ENCODE measurements at regions not wholly inside any gene's neighbourhood (a gene's known extent, or its start where the extent isn't known, plus 50 kb on each side); places are given as distances from the start of the nearest gene placed in this dataset.

GRCh38 chr6:81988446-81988845 lies 236.0 kb upstream of the TENT5A start:
- Mint-ChIP-seq H3K27me3 (ENCODE audit: low read depth) (no peaks in the 10 kb centered on the region), H3K9me3 (peaks cover 12% of the 10 kb centered on the region), H3K4me1 (peaks cover 3% of the 10 kb centered on the region), H3K36me3 (no peaks in the 10 kb centered on the region), H3K4me3 (no peak overlapping the region), H3K27ac (no peak overlapping the region)
- TF ChIP-seq CTCF (IDR thresholded peaks at IDR 0.05; ENCODE audit: unreplicated experiment): no peak
- DNase-seq (ENCODE audit: low spot score in 2 of 2, unreplicated experiment in 2 of 2): no peak

GRCh38 chr6:81987293-81987692 lies 234.8 kb upstream of the TENT5A start:
- Mint-ChIP-seq H3K4me1 (peaks cover 3% of the 10 kb centered on the region), H3K9me3 (peaks cover 15% of the 10 kb centered on the region), H3K27ac (no peak overlapping the region), H3K27me3 (ENCODE audit: low read depth) (no peaks in the 10 kb centered on the region), H3K4me3 (no peak overlapping the region), H3K36me3 (no peaks in the 10 kb centered on the region)
- no peak for DNase-seq (ENCODE audit: low spot score in 2 of 2, unreplicated experiment in 2 of 2)
- TF ChIP-seq CTCF (IDR thresholded peaks at IDR 0.05; ENCODE audit: unreplicated experiment): no peak

GRCh38 chr6:81985191-81985590 lies 232.7 kb upstream of the TENT5A start:
- Mint-ChIP-seq H3K27ac (no peak overlapping the region), H3K9me3 (peaks cover 33% of the 10 kb centered on the region), H3K36me3 (peaks cover 4% of the 10 kb centered on the region), H3K27me3 (ENCODE audit: low read depth) (no peaks in the 10 kb centered on the region), H3K4me3 (no peak overlapping the region), H3K4me1 (peaks cover 3% of the 10 kb centered on the region)
- DNase-seq (ENCODE audit: low spot score in 2 of 2, unreplicated experiment in 2 of 2): no peak
- TF ChIP-seq CTCF (IDR thresholded peaks at IDR 0.05; ENCODE audit: unreplicated experiment): no peak

GRCh38 chr6:81984599-81984998 lies 232.1 kb upstream of the TENT5A start:
- TF ChIP-seq CTCF (IDR thresholded peaks at IDR 0.05; ENCODE audit: unreplicated experiment): no peak
- Mint-ChIP-seq H3K4me3 (no peak overlapping the region), H3K4me1 (peaks cover 3% of the 10 kb centered on the region), H3K27me3 (ENCODE audit: low read depth) (no peaks in the 10 kb centered on the region), H3K36me3 (peaks cover 7% of the 10 kb centered on the region), H3K9me3 (peaks cover 37% of the 10 kb centered on the region), H3K27ac (no peak overlapping the region)
- no peak for DNase-seq (ENCODE audit: low spot score in 2 of 2, unreplicated experiment in 2 of 2)

GRCh38 chr6:81981812-81982211 lies 229.3 kb upstream of the TENT5A start:
- no peaks in the 10 kb centered on the region for H3K27me3 Mint-ChIP-seq (ENCODE audit: low read depth)
- no peak overlapping the region for H3K27ac Mint-ChIP-seq
- H3K36me3 Mint-ChIP-seq: peaks cover 7% of the 10 kb centered on the region
- H3K4me1 Mint-ChIP-seq: peaks cover 3% of the 10 kb centered on the region
- no peak for DNase-seq (ENCODE audit: low spot score in 2 of 2, unreplicated experiment in 2 of 2)
- H3K9me3 Mint-ChIP-seq: peaks cover 51% of the 10 kb centered on the region
- no peak for TF ChIP-seq CTCF (IDR thresholded peaks at IDR 0.05; ENCODE audit: unreplicated experiment)
- no peak overlapping the region for H3K4me3 Mint-ChIP-seq

GRCh38 chr6:81979767-81980166 lies 227.3 kb upstream of the TENT5A start:
- H3K27ac Mint-ChIP-seq: no peak overlapping the region
- TF ChIP-seq CTCF (IDR thresholded peaks at IDR 0.05; ENCODE audit: unreplicated experiment): no peak
- no peak for DNase-seq (ENCODE audit: low spot score in 2 of 2, unreplicated experiment in 2 of 2)
- H3K36me3 Mint-ChIP-seq: peaks cover 7% of the 10 kb centered on the region
- no peaks in the 10 kb centered on the region for H3K4me1 Mint-ChIP-seq
- no peak overlapping the region for H3K4me3 Mint-ChIP-seq
- no peaks in the 10 kb centered on the region for H3K27me3 Mint-ChIP-seq (ENCODE audit: low read depth)
- H3K9me3 Mint-ChIP-seq: peaks cover 60% of the 10 kb centered on the region

Data from mesothelial cell of epicardium (in vitro differentiated cells).